SK-N-SH treated with all-trans-retinoic acid at 6 μM for 48 hours (cell line): ENCODE measurements at regions not wholly inside any gene's neighbourhood (a gene's known extent, or its start where the extent isn't known, plus 50 kb on each side); places are given as distances from the start of the nearest gene placed in this dataset.

Experiments used
- ARNTL ChIP-seq: fragments of 450-650 bp; formaldehyde crosslinking; IDR thresholded peaks from 2 replicates; pipeline ENCODE4 v1.5.0; 2020; ENCODE audit warnings: low read depth, mild to moderate bottlenecking, moderate library complexity, borderline replicate concordance
- RARB ChIP-seq: fragments of 250-450 bp; sonication (Bioruptor Pico); IDR thresholded peaks from 2 replicates; pipeline ENCODE4 v1.8.0; 2021; ENCODE audit warnings: mild to moderate bottlenecking, moderate library complexity
- TCF4 ChIP-seq: fragments of 250-450 bp; sonication (Bioruptor Pico); IDR thresholded peaks from 2 replicates; pipeline ENCODE4 v1.8.0; 2021; ENCODE audit warnings: mild to moderate bottlenecking, moderate library complexity, borderline replicate concordance
- ZFP3 ChIP-seq: fragments of 250-450 bp; sonication (Bioruptor Pico); IDR thresholded peaks from 2 replicates; pipeline ENCODE4 v1.5.0; 2020; ENCODE audit warnings: mild to moderate bottlenecking, moderate library complexity
- ZNF565 ChIP-seq: fragments of 450-650 bp; formaldehyde crosslinking; conservative IDR thresholded peaks from 2 replicates; pipeline ENCODE4 v1.5.0; 2020; ENCODE audit warnings: low read depth, mild to moderate bottlenecking, moderate library complexity
- ZNF8 ChIP-seq: fragments of 450-650 bp; formaldehyde crosslinking; IDR thresholded peaks from 2 replicates; pipeline ENCODE4 v1.5.0; 2020; ENCODE audit warnings: mild to moderate bottlenecking, moderate library complexity
- TF ChIP-seq, protein P1 (sequence below): fragments of 250-450 bp; sonication (Bioruptor Pico); IDR thresholded peaks from 2 replicates; pipeline ENCODE4 v1.5.0; 2020; ENCODE audit warnings: mild to moderate bottlenecking, moderate library complexity
- TF ChIP-seq, protein P2 (sequence below): fragments of 250-450 bp; sonication (Bioruptor Pico); IDR thresholded peaks from 2 replicates; pipeline ENCODE4 v1.5.1; 2021; ENCODE audit warnings: mild to moderate bottlenecking, moderate library complexity
- TF ChIP-seq, protein P3 (sequence below): fragments of 250-450 bp; sonication (Bioruptor Pico); IDR thresholded peaks from 2 replicates; pipeline ENCODE4 v1.8.0; 2021; ENCODE audit warnings: low read depth, mild to moderate bottlenecking, moderate library complexity, borderline replicate concordance
- TF ChIP-seq, protein P4 (sequence below): fragments of 250-450 bp; sonication (Bioruptor Pico); IDR thresholded peaks from 2 replicates; pipeline ENCODE4 v1.8.0; 2020; ENCODE audit warnings: mild to moderate bottlenecking, moderate library complexity, borderline replicate concordance
- TF ChIP-seq, protein P5 (sequence below): fragments of 250-450 bp; sonication (Bioruptor Pico); IDR thresholded peaks from 2 replicates; pipeline ENCODE4 v1.5.1; 2020; ENCODE audit warnings: low read depth, mild to moderate bottlenecking, moderate library complexity

DNA sequence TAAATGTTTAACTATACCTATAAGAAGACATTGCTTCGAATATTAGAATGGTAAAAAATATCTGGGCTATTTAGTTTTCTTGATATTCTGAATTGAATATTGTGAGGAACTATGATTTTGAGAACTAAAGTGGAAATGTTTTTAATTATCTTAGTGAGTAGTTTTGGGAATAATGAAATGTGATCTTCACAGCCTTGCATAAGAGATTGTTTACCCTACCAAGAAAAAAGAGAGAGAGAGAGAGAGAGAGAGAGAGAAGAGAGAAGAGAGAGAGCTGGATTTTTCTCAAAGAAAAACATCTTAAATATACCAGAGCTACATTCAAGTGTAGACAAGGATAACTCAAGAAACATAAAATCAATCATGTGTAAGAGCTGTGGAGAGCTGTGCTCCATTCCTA, 148.7 kb upstream of the MAD2L1 start:
- TF ChIP-seq ZFP3 (CRISPR knock-in tag) (no peak), TCF4 (CRISPR knock-in tag) (no peak), ARNTL (CRISPR knock-in tag) (no peak), ZNF565 (CRISPR knock-in tag) (no peak), ZNF8 (no peak), RARB (no peak)
- TF ChIP-seq, protein P1, sequence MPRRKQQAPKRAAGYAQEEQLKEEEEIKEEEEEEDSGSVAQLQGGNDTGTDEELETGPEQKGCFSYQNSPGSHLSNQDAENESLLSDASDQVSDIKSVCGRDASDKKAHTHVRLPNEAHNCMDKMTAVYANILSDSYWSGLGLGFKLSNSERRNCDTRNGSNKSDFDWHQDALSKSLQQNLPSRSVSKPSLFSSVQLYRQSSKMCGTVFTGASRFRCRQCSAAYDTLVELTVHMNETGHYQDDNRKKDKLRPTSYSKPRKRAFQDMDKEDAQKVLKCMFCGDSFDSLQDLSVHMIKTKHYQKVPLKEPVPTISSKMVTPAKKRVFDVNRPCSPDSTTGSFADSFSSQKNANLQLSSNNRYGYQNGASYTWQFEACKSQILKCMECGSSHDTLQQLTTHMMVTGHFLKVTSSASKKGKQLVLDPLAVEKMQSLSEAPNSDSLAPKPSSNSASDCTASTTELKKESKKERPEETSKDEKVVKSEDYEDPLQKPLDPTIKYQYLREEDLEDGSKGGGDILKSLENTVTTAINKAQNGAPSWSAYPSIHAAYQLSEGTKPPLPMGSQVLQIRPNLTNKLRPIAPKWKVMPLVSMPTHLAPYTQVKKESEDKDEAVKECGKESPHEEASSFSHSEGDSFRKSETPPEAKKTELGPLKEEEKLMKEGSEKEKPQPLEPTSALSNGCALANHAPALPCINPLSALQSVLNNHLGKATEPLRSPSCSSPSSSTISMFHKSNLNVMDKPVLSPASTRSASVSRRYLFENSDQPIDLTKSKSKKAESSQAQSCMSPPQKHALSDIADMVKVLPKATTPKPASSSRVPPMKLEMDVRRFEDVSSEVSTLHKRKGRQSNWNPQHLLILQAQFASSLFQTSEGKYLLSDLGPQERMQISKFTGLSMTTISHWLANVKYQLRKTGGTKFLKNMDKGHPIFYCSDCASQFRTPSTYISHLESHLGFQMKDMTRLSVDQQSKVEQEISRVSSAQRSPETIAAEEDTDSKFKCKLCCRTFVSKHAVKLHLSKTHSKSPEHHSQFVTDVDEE = no peak
- TF ChIP-seq, protein P2, sequence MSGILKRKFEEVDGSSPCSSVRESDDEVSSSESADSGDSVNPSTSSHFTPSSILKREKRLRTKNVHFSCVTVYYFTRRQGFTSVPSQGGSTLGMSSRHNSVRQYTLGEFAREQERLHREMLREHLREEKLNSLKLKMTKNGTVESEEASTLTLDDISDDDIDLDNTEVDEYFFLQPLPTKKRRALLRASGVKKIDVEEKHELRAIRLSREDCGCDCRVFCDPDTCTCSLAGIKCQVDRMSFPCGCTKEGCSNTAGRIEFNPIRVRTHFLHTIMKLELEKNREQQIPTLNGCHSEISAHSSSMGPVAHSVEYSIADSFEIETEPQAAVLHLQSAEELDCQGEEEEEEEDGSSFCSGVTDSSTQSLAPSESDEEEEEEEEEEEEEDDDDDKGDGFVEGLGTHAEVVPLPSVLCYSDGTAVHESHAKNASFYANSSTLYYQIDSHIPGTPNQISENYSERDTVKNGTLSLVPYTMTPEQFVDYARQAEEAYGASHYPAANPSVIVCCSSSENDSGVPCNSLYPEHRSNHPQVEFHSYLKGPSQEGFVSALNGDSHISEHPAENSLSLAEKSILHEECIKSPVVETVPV (CRISPR knock-in tag) = no peak
- TF ChIP-seq, protein P3, sequence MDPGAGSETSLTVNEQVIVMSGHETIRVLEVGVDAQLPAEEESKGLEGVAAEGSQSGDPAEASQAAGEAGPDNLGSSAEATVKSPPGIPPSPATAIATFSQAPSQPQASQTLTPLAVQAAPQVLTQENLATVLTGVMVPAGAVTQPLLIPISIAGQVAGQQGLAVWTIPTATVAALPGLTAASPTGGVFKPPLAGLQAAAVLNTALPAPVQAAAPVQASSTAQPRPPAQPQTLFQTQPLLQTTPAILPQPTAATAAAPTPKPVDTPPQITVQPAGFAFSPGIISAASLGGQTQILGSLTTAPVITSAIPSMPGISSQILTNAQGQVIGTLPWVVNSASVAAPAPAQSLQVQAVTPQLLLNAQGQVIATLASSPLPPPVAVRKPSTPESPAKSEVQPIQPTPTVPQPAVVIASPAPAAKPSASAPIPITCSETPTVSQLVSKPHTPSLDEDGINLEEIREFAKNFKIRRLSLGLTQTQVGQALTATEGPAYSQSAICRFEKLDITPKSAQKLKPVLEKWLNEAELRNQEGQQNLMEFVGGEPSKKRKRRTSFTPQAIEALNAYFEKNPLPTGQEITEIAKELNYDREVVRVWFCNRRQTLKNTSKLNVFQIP (CRISPR knock-in tag) = no peak
- TF ChIP-seq, protein P4, sequence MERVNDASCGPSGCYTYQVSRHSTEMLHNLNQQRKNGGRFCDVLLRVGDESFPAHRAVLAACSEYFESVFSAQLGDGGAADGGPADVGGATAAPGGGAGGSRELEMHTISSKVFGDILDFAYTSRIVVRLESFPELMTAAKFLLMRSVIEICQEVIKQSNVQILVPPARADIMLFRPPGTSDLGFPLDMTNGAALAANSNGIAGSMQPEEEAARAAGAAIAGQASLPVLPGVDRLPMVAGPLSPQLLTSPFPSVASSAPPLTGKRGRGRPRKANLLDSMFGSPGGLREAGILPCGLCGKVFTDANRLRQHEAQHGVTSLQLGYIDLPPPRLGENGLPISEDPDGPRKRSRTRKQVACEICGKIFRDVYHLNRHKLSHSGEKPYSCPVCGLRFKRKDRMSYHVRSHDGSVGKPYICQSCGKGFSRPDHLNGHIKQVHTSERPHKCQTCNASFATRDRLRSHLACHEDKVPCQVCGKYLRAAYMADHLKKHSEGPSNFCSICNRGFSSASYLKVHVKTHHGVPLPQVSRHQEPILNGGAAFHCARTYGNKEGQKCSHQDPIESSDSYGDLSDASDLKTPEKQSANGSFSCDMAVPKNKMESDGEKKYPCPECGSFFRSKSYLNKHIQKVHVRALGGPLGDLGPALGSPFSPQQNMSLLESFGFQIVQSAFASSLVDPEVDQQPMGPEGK (CRISPR knock-in tag) = no peak
- TF ChIP-seq, protein P5, sequence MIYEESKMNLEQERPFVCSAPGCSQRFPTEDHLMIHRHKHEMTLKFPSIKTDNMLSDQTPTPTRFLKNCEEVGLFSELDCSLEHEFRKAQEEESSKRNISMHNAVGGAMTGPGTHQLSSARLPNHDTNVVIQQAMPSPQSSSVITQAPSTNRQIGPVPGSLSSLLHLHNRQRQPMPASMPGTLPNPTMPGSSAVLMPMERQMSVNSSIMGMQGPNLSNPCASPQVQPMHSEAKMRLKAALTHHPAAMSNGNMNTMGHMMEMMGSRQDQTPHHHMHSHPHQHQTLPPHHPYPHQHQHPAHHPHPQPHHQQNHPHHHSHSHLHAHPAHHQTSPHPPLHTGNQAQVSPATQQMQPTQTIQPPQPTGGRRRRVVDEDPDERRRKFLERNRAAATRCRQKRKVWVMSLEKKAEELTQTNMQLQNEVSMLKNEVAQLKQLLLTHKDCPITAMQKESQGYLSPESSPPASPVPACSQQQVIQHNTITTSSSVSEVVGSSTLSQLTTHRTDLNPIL (CRISPR knock-in tag) = no peak
